Myocyte (in vitro differentiated cells): ENCODE measurements at regions not wholly inside any gene's neighbourhood (a gene's known extent, or its start where the extent isn't known, plus 50 kb on each side); places are given as distances from the start of the nearest gene placed in this dataset.

Source experiments
- DNase-seq: peaks from one replicate; pipeline ENCODE4 v3.0.0-alpha.2; 2012; ENCODE audit warnings: low read depth

DNA sequence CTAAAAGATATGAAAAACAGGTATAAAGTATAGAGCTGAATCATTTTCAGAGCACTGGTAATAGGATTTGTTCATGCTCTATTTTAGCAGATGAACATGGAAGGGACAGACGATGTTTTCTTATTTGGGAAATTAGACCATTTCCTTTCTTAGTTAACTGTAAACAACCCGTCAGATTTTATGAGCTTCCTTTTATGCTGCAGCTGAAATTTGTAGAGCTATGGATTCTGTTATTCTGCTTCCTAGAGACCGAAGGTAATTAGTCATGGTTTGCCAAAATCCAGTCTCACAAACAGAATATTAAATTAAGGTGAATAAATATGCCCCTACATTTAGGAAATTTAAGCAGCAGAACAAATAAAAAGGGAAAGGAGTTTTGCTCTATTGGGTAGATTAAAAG, 180.2 kb upstream of the SYT1 start:
- DNase-seq, result no peak

DNA sequence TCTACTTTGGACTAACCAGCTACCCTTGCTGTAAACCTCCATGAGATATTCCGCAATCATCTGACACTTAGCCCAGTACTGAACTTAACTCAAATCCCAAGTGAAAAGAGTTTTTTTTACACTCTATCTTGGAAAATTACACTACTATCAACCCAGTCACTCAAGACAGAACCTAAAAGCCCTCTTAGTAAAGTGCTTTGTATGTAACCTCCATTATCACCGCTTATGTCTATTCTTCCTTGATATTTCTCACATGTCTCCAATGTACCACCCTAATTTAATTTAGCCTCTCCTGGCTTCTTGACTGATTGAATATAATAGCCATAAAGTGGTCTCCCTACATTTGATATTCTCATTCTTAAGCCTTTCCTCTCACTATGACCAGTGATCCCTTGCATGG, 168.8 kb upstream of the SYT1 start:
- DNase-seq, result no peak

DNA sequence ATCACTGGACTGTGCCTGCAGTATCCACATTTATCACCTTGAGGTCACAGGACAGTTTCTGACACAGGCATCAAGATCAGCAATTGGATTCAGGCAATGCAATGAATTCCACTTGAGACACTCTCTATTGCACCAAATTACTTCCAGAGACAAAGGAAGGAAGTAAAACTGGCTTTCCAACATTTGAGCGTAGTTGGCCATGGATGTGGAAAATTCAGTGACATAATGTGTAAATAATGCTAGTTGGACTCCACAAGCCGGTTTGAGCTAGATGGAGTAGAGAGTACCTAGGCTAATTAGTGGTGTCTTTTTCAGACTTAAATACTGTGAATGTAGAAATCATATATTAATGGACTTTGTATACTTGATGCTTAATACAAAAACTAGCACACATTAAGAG, 168.3 kb upstream of the SYT1 start:
- no peak for DNase-seq

DNA sequence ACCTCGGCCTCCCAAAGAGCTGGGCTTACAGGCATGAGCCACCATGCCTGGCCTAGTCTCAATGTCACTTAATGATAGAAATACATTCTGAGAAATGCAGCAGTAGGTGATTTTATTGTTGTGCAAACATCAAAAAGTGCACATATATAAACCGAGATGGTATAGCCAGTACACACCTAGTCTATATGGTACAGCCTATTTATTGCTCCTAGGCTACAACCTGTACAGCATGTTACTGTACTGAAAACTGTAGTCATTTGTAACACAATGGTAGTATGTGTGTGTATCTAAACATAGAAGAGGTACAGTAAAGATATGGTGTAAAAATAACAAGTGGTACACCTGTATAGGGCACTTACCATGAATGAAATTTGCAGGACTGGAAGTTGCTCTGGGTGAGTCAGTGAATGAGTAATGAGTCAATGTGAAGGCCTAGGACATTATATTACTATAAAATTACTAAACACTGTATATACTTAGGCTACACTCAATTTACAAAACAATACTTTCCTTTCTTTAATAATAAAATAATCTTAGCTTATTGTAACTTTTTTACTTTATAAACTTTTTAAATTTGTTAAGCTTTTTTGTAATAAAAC, 166.7 kb upstream of the SYT1 start:
- DNase-seq, result no peak

DNA sequence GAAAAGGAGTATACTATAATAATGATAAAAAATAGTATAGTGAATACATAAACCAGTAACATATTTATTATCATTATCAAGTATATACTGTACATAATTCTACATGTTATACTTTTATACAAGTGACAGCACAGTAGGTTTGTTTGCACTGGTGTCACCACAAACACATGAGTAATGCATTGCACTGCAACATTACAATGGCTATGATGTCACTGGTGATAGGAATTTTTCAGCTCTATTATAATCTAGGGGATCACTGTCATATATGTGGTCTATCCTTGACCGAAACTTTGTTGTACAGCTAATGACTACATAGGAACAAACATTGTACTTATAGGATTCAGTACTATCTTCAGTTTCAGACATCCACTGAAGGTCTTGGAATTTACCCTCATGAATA, 165.8 kb upstream of the SYT1 start:
- DNase-seq, result no peak

DNA sequence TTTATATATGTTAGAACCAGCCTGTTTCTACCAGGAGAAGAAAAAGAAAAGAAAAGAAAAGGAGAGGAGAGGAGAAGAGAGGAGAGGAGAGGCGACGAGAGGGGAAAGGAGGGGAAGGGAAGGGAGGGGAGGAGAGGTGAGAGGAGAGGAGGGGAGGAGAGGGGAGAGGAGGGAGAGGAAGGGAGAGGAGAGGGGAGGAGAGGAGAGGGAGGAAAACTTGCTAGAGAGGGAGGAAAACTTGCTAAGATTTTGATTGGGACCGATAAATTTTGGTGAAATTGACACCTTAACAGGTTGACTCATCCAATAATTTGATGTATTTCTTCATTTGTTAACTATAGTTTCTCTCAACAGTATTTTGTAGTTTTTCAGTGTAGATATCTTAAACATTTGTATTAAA, 164.0 kb upstream of the SYT1 start:
- no peak for DNase-seq

DNA sequence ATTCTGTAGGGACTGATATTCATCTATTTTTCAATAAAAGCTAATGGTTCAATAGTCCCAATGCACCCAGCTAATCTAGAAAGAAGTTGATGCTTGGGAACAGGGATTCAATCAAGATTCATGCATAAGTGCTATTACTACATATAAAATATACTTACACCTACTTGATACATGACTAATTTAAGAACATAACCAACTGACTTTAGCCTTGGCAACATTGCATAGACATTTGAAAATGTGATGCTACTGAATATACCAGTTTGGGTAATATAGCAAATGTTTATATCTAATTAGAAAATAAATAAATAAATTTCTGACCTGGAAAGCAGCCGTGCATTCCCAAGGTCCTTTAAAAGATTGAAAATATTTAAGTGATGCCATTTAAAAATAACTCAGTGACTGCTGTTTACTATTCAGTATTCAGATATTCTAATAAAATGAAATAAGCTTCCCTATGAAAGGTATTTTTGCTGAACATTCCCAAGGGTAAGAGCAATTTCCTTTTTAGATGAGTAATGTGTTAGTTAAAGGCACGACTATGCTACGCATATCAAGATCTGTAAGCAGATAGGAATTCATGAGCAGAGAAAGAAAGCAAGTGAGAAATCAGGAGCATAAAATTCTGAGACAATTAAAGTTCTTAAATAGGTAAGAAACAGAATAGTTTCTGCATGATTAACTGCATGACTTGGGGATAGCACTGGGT, 160.6 kb upstream of the SYT1 start:
- DNase-seq, result peak; percentile 38

DNA sequence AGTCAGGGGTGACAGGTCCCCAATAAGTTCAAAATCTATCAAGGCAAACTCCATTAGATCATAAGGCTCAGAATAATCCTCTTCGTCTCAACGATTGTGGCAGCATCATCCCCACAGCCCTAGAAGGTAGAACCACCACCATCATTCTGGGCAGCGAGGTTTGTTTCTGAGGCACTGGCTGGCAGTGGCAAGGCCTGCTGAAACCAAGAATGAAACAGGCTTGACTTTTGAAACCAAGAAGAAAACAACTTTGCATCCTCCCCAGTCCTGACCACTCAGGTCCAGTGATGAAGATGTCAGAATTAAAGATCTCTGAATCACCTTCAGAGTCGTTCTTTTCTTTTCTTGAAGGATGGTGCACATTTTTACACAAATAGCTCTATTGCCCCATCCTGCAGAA, 152.6 kb upstream of the SYT1 start:
- DNase-seq, result no peak

DNA sequence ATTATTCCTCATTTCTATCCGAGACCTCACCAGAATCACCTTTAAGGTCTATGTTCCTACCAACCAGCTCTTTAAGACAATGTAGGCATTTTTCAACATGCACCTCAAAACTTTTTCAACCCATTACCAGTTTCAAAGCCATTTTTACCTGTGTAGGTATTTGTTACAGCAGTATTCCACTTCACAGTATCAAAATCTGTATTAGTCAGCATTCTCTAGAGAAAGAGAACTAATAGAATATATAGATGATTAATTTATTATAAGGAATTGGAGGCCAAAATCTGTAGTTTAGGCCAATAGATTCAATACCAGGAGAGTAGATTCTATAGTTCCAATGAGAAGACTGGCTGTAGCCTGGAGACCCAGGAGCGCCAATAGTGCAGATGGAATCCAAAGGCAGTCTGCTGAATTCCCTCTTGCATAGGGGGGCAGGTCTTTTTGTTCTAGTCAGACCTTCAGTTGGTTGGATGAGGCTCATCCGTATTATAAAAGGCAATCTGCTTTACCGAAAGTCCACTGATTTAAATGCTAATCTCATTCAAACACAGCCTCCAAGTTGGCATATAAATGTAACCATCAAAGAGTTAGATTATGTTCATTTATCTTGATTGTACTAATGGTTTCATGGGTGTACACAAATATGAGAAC, 151.6 kb upstream of the SYT1 start:
- no peak for DNase-seq

DNA sequence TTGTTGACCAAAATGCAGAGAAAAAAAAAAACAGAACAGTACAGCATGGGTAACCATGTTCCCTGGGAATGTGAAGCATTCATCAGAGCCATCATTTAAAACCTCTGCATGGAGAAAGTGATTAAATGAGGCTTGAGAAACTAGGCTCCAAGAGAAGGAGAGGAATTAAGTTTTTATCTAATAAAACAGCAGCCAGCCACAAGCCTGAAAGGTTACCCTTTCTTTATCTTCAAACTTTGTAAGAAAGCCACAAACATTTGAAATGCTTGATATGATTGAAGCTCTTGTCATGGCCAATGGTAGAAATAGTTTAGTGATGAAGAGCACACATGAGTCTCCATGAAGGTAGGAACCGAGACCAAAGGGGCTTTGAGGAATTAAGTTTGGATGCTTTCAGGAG, 144.9 kb upstream of the SYT1 start:
- no peak for DNase-seq

DNA sequence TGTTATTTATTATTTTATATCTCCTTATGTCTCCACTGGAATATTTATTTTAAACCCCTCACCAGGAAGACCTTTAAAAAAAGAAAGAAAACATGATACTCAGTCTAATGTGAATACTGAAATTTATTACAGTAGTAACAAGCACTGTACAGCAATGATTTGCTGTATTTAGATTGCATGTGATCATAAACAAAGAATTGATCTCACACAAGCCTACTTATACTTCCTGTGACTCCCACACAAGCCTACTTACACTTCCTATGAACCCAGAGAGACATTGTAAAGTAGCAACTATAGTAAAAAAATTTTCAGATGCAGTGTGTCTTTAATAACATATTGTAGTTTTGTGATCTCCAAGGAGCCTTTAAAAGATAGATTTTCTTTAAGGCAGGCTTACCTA, 142.7 kb upstream of the SYT1 start:
- DNase-seq, result no peak

DNA sequence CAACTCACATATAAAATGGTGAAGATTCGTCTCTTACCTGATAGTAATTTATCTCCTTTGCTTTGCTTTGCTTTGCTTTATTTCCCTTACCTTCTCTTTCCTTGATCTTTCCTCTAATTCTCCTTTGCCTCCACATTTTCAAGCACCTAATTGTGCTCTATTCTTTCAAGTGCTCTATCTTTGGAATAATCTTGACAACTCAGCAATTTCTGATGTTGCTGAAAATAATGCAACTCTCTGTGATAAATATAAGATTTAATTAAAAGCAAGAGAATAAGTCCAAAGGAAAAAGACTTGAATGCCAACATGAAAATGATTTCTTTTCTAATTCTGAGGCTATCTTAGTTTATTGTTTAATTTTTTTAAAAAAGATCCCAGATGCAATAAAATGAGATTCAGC, 139.5 kb upstream of the SYT1 start:
- DNase-seq, result no peak

DNA sequence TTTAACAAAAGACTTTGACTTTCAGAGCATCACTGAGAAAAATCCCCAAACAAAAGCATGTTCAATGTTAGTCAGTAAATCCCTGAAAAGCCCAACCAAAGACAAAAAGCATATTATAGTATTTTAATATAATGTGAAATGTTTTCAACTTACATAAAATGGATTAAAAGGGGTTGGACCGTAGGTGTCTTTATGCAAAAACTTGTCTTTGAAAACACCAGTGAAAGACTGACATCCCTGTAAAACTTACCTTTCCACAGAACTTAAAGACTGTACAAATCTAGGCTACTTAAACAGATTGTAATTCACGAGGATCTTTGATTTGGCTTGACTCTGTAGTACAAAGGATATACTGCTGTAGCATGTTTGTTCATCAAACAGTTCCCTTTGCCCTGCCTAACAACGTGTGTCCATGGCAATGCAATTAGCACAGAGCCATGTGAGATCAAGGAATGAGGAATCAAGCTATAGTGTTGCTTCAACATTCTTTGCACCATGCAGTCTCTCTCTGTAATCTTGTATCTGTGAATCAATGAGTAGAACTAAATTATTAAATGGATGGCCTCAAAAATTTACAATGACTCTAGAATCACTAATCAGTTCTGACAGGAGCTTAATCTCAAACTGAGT, 138.5 kb upstream of the SYT1 start:
- no peak for DNase-seq

DNA sequence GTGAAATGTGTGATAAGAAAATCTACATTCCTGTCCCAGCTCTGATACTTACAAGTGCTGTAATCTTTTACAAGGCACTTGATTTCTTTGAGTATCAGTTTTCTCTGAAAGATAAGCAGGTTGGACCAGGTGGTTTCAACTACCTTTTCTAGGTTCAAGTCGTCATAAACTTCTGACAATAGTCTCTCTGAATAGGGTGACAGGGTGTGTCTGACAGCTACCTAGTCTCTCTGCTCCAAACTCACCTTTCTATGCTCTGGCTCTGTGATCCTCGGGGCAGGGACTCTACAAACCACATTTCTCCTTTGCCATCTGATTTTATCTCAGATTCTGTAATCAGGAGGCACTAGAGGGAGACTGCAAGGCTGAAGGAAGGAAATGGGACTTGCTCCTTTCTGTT, 137.7 kb upstream of the SYT1 start:
- no peak for DNase-seq

DNA sequence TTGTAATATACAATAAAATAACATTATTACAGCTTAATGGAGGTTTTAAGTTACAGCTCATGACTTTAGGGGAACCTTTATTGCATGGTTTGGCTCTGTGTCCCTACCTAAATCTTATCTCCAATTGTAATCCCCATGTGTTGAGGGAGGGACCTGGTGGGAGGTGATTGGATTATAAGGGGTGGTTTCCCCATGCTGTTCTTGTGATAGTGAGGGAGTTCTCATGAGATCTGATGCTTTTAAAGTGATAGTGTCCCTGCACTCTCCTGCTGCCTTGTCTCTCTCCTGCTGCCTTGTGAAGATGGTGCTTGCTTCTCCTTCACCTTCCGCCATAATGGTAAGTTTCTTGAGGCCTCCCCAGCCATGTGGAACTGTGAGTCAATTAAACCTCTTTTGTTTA, 132.1 kb upstream of the SYT1 start:
- DNase-seq, result no peak

DNA sequence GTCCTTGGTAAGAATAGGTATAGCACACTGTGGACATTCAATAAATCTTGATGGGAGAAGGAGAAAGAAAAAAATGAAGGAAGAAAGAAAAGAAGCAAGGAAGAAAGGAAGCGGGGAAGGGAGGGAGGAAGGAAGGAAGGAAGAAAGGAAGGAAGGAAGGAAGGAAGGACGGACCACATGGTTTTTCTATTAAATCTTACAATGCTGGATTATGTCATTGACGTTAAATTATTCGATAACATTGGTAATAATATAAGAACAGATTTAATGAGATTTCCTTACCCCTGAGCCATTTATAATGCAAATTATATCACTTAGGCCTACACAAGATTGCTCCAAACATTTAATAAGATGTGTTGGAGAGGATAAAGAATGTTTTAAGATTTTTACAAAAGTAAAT, 124.9 kb upstream of the SYT1 start:
- no peak for DNase-seq

DNA sequence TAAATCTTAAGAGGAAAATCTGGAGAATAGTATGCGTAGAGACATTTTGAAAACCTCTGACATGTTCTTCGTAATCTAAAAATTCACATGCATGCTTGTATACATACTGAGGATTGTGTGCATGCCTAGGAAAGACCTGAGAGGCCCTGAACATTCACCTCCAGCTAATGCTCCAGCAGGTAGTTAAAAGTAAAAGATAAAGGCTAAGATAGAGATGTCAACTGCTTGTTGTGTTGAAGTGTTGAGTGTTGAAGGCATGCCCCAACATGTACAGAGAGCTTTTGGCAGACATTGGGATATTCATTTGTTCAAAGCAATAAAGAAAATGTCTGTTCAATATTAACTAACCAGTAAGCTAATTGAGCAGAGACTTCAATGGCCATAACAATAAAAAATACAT, 118.6 kb upstream of the SYT1 start:
- DNase-seq, result no peak

DNA sequence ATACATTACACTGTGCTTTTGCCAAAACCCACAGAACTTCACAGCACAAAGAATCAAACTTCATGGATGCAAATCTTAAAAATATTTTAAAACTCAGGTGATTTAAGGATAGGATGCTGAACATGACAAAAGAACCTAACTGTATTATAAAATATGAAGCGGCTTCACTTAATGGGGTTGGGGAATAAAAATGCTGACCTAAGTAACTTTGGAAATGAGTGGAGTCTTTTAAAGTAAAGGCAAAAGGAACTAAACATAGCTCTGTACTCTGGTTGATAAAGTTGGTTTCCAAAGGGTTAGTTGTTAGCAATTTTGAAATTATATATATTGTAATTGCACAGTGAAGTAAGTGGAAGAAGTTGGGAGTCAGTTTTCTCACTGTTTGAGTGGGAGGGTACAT, 111.5 kb upstream of the SYT1 start:
- no peak for DNase-seq

DNA sequence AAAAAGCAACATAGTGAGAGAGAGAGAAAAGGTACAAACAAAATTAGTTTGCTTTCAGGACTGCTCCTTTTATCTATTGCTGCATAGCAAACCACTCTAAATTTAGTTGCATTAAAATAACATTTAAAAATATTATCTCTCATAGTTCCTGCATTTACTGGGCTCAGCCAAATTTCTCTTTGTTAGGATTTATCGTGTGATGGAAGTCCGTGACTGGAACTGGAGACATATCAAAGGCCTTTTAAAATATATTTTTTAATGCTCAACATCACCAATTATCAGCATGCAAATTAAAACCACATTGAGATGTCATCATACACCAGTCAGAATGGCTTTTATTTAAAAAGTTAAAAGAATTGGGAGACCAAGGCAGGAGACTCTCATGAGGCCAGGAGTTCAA, 107.6 kb upstream of the SYT1 start:
- DNase-seq, result no peak

DNA sequence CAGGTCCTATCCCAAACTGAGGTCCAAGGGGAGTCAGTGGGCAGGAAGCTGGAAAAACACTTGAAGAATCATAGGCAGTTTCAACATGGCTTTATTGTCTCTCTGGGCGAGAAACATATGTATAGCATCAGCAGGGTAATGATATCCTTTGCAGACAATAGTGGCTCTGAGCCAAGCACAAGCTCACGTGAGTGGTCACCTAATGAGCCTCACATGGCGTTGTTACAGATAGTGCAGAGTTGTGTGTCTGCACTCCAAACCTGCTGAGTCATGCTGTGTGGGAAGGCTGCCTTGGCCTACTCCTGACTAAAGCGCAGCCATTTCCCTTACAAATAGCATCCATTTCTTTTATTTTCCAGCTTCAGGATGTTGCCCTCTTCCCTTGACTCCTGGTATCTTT, 105.2 kb upstream of the SYT1 start:
- DNase-seq, result no peak

DNA sequence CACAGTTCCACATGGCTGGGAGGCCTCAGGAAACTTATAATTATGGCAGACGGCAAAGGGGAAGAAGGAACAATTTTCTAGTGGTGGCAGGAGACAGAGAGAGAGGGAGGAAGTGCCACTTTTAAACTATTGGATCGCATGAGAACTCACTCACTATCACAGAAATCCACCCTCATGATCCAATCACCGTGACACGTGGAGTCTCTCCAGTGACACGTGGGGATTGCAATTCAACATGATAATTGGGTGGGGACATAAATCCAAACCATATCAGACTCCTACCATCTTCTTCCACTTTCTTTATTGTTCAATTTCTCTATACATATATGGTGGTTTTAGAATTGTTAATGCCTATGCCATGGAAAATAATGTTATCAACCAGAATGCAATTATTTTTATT, 103.7 kb upstream of the SYT1 start:
- no peak for DNase-seq

DNA sequence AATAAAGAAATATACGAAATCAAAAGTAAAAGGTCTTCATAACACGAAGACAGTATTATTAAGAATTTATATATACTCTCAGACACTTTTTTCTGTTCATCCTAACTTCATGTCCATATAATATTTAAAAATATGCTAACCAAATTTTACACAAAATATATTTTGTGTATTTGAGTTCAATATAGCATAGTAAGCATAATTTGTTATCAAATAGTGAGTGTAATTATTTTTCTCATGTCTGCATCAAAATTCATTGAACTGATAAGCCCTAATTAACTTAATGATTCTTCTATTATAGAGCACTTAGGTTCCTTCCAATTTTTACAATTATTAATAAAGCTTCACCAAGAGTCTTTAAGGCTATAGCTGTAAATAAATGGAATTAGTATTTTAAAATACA, 99.7 kb upstream of the SYT1 start:
- DNase-seq, result no peak
